ENCODE measurements at regions not wholly inside any gene's neighbourhood (a gene's known extent, or its start where the extent isn't known, plus 50 kb on each side); places are given as distances from the start of the nearest gene placed in this dataset.

- DNase-seq = no peak
Measured at GRCh38 chr2:198782734-198783133, 675.0 kb downstream of the SATB2 start.

GRCh38 chr2:198776616-198777406, 680.9 kb downstream of the SATB2 start:
- DNase-seq = no peak

- DNase-seq = no peak
Measured at GRCh38 chr2:198775737-198776136, 682.0 kb downstream of the SATB2 start.

- no peak for DNase-seq
Measured at GRCh38 chr2:198774576-198774975, 683.2 kb downstream of the SATB2 start.

GRCh38 chr2:198767694-198768093, 690.0 kb downstream of the SATB2 start:
- no peak for DNase-seq

- no peak for DNase-seq
Measured at GRCh38 chr2:198763793-198764192, 693.9 kb downstream of the SATB2 start.

- DNase-seq = no peak
Measured at GRCh38 chr2:198762441-198762840, 695.3 kb downstream of the SATB2 start.

- no peak for DNase-seq
Measured at GRCh38 chr2:198757069-198757468, 700.7 kb downstream of the SATB2 start.

GRCh38 chr2:198756166-198756565, 701.6 kb downstream of the SATB2 start:
- DNase-seq = no peak

GRCh38 chr2:198753101-198753500, 704.6 kb downstream of the SATB2 start:
- no peak for DNase-seq

- DNase-seq = no peak
Measured at GRCh38 chr2:198749364-198749763, 708.4 kb downstream of the SATB2 start.

GRCh38 chr2:198731842-198732399, 725.8 kb downstream of the SATB2 start:
- no peak for DNase-seq

GRCh38 chr2:198720266-198720665, 737.5 kb downstream of the SATB2 start:
- no peak for DNase-seq

- DNase-seq = no peak
Measured at GRCh38 chr2:198717451-198717850, 740.3 kb downstream of the SATB2 start.

- DNase-seq = no peak
Measured at GRCh38 chr2:198715302-198715835, 742.4 kb downstream of the SATB2 start.

- DNase-seq = no peak
Measured at GRCh38 chr2:198712485-198712884, 745.3 kb downstream of the SATB2 start.

- DNase-seq = no peak
Measured at GRCh38 chr2:198711484-198711883, 746.3 kb downstream of the SATB2 start.

- DNase-seq = no peak
Measured at GRCh38 chr2:198710562-198710961, 747.2 kb downstream of the SATB2 start.

- DNase-seq = no peak
Measured at GRCh38 chr2:198706476-198707082, 751.2 kb downstream of the SATB2 start.

GRCh38 chr2:198703281-198703680, 754.5 kb downstream of the SATB2 start:
- DNase-seq = no peak

GRCh38 chr2:198702796-198703195, 754.9 kb downstream of the SATB2 start:
- DNase-seq = no peak

- no peak for DNase-seq
Measured at GRCh38 chr2:198701481-198701880, 756.3 kb downstream of the SATB2 start.

GRCh38 chr2:198700319-198700718, 757.4 kb downstream of the SATB2 start:
- DNase-seq = no peak

- no peak for DNase-seq
Measured at GRCh38 chr2:198698230-198698629, 759.5 kb downstream of the SATB2 start.
